Cerebellar cortex (tissue), 1 donor: ENCODE measurements at regions not wholly inside any gene's neighbourhood (a gene's known extent, or its start where the extent isn't known, plus 50 kb on each side); places are given as distances from the start of the nearest gene placed in this dataset.

ENCODE experiments used
- DNase-seq: peaks from one replicate; pipeline ENCODE4 v3.0.0-alpha.2; 2015; ENCODE audit warnings: low spot score

DNA sequence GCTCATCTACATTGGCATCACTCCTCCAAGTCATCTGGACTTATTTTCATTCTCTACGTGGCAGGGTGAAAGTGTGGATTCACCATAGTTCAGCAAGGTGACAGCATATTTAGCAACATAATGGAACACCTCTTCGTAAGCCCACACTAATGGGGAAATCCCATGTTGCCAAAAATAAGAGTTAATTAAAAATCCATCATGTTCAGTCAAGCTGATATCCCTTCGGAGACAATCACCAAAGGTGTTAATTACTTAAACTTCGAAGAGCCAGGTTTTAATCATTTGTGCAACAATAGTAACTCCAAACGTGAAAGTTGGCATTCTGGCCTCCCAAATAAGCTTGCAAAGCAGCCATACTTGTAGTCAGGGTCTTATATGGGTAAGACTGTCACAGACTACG lies 242.9 kb downstream of the NSG2 start:
- no peak for DNase-seq

DNA sequence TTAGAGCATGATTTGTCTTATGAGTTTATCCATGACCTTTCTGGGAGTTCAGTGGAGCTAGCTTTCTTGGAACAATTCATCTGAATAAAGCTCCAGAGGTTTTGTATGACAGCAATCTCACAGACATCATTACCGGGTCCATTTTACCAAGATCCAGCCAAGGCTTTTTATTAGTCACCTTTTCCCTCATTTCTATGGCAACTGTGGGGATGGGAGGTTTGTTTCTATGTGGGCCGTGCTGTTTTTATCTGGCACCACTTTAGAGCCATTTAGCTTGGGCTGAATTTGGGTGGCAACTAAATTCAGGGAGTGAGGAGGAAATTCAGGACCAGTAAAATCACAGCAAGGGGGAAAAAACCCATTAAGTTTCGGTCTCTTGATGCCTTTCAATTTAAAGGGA lies 245.7 kb downstream of the NSG2 start:
- DNase-seq, result no peak

DNA sequence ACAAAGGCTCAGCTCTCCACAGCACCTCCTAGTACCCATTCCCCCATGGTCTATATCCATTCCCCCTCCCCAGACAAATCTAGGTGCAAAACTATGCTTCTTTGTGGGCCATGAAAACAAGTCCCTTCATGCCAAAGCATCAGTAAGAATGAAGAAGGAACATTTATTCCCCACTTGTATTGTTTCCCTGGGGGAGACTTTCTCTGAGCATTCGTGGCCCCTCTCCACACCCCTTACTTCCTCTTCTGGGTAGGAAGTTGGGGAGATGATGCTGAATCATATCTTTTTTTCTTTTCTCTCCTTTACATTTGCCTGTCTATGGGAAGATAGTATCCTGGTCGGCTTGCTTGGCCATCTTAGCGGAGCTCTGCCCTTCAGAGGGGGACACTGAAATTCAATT lies 246.8 kb downstream of the NSG2 start:
- no peak for DNase-seq

DNA sequence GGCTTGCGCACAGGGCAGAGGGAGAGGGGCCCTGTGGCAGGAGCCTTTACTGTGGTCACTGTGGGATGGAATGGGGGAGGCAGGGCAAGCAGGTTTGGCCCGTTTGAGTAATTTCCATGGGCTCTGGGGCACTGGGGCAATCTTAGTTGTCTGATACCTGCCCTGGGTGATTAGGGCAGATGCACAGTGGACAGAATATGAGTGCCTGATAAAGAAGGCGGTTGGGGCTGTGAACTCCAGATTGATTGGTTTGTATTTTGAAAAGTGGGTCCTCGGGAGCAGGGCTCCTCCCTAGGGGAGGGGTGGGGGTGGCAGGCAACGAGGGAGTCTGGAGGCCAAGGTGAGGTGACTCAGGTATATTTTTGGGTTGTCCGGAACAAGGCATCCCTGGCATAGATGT lies 247.5 kb downstream of the NSG2 start:
- no peak for DNase-seq

DNA sequence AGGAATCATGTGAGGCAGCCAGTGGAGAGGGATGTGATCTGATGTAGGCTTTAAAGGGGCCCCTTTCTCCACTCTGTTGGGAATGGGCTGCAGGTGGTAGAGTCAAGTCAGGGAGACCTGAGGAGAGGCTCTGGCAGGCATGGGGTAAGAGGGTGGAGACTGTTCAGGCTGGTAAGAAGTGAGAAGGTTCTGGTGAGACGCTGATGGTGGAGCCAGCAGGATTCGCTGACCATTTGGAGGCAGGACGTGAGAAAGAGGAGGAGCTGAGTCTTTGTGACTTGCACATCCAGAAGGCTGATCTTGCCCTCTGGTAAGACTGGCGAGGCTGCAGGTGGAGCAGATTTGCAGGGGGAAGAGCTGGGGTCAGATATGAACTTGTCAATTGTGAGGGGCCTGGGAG lies 248.0 kb downstream of the NSG2 start:
- DNase-seq, result no peak

DNA sequence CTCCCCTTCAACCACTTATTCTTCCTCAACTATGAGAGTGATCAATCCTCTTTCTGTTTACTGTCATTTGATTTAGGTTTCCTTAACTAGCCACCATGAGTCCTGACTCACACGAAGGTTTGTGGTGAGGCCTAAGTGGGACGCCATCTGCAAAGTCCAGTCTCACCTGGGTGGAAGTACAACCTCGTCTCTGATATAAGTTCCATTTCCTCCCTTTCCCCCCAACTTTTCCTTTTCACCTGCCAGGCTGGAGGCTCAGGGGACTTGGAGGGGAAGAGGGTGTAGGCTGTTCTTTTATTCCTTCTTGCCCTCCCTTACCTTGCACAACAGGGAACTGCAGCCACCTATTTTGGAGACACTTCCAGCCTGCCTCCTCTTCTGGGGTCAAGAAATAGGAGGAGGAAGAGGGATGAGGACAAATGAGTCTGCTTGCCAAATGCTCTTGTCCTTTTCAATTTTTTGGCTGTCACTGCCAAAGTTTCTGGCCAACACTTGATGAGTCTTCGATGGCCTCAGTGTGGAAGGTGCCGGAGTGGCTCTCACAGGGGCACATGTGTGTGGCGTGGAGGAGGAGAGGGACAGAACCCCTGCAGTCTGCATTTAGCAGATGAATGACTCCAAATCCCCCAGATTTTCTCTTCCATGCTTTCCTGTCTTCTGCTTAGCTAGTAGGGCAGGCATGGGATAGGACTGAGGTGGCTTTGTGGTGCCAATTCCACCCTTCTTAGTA lies 249.6 kb downstream of the NSG2 start:
- DNase-seq, result no peak

DNA sequence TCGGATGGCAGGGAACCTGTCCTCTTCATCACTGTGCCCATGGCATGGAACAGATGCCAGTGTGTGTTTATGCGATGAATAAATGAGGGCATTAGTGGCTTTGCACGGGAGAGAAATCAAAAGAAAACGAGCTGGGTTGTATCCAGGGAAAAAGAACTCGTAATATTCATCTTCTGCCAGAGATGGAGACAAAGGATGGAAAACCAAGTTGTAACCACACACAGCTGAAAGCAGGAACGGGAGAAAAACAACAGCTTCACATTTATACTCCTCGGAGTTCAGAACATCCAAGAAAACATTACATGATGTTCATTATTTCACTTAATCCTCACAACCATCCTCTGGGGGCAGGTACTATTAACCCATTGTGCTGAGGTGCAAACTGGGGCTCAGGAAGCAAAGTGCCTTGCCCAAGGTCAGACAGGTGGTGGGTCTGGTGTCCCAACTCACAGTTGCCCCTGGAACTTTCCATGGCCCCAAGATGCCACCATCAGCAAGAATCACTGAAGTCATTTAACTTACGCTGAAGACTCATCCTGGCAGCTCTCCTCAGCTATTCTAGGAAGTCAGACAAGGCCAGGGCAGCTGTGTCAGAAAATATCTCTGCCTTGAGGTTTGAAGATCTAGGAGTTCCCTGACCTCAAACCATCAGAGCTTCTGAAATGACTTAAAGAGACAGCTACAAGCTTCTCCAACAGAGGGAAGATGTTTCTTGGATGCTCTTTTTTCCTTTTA lies 250.4 kb downstream of the NSG2 start:
- no peak for DNase-seq

DNA sequence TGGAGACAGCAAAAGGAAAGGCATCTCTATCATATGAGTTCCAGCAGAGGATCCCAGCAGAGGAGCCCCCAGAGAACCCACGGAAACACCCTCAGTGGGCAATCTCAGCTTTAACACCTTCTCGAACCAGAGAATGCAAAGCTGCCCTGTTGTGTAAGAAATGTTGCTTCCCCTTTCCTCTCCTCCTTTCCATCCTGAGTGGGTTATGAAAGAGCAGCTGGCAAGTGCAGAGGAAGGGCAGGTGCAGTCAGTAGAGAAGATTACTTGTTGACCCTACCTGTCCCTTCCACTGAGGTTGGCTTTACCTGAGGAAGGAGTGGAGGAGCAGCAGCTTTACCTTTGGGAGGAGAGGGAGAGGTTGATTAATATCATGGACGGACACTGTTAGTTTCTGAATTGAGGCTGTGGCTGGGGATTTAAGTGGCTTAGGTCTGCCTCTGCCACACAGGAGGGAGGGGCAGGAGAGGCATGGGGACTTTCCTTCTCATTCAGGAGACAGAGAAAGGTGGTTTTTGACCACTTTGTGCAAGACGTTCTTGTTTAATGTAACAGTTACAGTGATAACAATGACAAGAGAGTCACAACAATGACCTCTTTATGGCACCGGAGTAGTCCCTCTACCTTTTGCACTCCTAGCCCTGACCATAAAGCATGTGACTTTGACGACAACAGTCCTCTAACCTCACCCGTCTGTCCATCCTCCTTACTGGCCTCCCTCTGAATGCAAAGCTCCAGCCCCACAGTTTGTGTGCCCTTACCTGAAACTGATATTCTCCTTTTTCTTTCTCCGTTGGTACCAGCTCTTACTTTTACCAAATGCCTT lies 254.8 kb downstream of the NSG2 start:
- DNase-seq, result no peak

DNA sequence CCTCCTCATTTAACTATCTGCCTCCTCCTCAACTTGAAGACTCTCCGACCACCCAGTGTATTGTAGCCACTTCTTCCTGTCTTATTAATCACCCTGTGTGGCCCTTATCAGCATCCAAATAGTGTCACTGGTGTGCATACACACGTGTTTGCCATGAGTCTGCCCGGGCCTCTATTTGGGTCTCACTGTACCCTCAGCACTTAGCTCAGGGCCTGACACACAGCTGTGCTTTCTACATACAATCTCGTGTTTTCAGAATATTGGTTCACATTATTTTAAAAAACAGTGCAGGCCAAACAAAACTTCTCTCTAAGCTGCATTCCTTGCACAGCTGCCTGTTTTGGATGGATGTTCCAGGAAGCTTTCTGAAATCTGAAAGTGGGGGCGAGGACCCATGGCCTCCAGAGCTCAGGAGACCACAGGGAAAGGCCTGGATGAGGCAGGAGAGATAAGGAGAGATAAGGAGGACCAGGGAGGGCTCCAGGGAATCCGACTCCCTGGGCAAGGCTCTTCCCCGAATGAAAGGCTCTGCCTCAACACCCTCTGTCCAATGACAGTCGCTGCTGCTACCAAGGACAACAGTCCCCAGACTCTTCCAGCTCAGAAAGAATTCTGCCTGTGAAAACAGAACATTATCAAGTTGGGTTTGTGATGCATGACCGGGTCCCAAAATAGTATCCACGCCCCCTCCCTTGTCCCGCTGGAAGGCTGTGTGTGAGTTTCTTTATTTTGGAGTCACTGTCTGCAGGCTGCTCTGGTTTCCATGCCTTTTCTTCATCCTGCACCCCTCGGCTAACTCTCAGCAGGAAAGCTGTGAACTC lies 255.6 kb downstream of the NSG2 start:
- DNase-seq, result no peak

DNA sequence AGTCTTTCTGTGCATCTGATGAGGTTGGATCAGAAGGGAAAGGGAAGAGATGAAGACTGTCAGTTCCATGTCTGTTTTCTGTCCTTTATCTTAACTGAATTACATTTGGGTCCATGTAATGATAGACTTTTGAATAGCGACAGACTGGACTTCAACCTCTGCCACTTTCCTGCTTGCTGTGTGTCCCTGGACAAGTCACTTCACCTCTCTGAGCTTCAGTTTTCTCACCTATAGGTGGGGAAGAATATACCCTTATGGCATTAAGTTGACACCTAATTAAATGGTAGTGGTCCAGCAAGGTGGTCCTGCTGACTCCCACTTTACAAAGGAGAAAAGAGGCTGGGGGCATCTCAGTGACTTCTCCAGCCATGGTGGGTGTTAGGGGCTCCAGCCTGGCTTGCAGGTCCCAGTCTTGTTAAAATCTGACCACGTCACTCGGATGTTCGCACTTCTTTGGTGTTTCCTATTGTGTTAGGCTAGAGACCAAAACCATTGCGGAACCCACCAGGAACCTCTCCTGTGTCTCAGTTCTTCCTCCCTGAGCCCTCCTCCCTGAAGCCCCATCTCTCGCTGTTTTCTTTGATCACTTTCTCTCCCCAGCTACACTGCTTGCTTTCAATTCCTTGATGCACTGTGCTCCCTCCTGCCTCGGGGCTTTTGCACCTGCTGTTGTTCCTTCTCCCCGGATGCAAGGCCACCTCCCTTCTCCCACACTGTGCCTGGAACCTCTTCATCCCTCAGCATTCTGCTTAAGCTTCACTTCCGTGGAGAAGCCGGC lies 256.5 kb downstream of the NSG2 start:
- DNase-seq, result no peak

DNA sequence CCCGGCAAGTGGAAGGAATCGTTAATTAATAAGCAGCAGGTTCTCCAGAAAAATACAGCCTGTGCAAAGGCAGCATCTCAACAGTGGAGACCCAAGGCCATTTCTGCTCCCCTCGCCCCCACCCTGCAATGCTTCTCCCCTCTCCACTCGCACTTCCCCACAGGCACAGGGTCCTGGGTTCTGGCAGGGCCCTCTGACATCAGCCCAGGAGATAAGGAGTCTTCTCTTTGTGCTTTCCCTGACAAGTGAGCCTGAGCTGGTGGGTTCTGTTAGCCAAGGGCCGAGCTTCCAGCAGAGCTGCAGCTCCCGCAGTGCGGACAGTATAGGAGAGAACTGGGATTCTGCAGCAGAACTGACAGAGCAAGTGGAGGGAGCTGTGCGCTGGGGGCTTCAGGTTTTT lies 257.5 kb downstream of the NSG2 start:
- DNase-seq, result no peak

DNA sequence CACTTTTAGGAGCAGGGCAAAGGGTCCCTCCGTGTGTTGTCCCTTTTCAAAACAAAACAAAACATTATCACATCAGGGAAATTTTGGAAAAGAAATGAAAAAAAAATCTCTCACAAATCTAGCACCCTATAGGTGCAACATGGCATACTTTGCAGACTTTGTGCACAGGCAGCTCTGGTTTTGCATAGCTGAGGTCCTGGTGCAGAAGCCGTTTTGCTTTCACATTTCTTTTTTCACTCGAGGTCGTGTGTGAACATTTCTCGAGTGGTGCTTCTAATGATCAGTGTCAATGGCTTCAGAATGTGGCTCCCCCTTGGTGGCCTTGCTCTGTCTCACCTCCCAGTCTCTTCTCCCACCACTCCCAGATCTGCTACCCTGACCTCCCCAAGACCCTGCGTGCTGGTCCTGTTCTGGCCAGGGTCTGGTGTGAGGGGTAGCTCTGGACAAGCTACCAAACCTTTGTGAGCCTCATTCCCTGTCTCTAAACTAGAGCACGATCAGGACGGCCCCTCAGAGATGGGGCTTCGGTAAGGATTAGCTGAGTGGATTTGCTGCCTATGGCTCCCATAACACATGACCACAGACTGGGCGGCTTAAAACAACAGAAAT lies 258.0 kb downstream of the NSG2 start:
- DNase-seq, result no peak

DNA sequence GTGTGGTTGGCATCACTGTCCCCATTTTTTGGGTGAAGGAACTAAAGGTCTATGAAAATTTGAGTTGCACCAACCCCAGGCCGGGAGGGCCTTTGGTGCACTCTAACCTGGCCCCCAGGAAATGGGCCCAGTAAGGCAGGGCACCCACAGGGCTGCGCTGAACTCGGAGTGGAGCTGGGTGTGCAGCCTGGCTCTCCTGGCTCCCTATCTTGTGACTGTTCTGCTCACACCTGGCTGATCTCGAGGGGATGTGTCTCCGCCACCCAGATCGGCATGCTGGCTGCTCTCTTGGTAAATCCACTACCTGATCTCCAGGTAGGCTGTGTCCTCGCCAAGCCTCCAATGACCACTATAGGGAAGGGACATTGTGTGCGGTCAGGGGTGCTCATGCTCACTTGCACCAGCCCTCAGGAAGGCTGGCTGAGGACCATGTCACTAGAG lies 259.8 kb downstream of the NSG2 start:
- DNase-seq, result no peak

DNA sequence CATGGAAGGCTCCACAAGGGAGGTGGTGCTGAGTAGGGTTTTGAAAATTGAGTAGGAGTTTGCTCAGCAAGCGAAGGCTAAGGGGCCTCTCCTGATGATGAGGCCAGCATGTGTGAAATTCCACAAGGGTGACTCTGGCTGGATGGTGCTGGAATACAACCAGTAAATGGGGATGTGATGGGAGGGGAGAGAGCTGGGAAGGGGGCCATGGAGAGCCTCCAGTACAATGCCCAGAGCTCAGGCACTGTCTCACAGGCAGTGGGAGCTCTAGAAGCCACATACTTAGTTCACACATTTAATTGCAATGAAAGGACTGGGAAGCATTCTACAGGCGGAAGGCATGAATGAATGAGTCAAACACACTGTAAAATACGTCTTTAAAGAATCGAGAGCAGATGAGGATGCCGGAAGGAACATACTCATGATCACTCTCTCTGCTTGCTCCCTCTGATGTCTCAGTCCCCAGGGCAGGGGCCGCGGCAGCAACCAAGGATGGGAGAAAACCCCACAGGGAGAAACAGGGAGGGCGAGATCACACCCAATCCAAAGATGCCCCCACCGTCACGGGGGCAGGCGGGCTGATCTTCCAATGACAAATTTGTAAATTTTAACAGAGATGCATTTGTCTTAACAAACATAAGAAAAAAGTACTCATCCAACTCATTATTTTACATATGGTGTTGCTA lies 261.0 kb downstream of the NSG2 start:
- DNase-seq, result no peak

DNA sequence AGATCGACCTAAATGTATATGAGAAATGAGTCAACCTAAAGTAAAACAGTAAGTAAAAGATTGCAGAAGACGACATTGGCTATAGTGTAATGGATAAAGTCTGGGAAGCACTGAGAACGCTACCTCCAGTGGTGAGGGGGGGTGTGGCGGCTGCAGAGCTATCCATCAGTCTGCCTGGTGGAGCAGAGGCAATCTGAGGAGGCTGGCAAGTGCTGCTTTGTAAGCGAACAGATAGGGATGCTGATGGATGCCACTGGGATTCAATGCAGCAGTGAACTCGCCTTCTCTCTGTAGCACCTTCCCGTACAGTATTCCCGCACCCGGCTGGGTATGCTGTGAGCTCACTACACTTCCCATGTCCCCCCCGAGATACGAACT lies 261.5 kb downstream of the NSG2 start:
- no peak for DNase-seq

DNA sequence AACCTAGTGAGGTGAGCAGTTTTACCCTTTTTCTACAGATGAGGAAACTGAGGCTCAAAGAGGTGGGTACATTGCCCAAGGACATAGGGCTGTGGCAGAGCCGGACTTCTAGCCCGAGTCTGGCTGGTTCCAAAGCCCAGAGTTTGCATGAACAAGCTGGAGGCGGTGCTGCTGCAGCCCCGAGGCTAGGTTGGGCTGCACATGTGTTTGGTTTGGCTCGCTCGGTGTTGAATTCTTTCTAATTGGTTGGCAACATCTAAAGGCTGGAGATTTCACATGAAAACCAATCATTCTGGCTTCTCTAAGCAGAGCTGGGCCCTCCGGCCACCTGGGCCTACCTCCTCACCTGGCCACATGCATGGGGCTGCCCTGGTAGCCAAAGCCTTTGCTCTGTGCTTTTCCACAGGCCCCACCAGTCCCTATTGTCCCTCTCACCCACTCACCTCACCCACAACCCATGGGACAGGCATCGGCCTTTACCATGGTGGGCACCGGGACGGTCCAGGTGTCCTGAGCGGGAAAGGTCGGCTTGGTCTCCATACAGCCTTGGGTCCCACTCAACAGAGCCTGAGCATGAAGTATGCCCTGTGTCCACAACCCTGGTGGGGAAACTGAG lies 262.3 kb downstream of the NSG2 start:
- DNase-seq, result no peak

DNA sequence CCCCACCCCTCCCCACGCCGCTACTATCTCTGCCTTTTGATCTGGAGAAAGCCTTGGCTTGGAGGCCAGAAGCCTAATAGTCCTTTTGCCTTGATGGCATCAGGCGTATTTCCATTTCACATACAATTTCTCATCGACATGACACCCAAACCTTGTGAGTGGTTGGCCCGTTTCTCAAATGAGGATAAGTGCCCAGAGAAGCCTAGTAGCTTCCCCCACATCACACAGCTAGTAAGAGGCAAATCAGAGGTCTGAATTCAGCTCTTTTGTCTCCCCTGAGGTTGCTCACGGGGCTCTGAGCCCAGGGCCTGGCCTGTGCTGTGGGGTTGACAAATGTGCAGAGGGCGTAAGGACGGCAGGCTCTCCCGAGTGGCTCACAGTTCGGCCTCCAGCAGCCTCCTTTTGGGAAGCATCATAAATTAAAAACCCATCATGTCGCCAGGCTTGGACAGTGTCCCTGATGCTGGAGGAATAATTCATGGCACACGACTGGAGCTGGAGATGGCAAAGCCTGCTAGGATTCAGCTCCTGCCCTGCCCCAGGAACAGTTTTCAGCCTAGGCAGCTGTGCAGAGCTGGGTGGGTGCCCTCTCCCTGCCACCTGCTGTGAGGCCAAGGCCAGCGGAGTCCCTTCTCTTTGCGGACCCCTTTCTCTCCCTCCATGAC lies 263.8 kb downstream of the NSG2 start:
- no peak for DNase-seq

DNA sequence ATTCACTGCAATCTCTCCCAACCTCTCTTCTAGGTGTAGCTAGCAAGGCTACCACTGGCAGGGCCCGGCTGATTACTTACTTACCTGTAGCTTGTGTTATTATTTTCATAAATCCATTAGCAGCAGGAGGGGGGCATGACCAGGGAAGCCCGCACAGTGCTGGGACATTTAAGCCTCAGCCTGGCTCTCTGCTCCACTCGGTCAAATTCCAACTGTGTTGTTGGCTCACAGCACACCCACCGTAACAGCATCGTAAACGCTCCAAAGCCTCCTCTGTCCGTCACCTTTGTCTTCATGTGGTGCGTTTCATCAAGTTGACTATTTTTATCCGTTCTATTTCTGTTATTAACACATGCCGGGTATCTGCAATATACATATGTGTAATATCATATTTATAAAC lies 264.7 kb downstream of the NSG2 start:
- no peak for DNase-seq

DNA sequence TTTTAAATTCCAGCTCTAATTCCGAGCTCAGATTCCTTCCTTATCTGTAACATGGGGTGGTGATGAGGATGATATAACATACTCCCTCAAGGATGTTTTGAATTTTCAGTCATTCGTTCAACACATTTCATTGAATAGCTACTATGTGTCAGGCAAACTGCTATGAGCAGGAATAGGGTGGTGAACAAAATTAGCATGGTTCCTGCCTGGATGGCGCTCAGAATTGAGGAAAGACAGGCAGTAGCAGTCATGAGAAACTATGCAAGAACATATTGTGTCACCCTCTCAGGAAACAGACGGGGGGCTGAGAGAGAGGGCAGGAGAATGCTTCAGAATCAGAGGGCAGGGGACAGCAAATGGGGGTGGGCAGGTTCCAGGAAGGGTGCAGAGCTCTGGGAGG lies 265.2 kb downstream of the NSG2 start:
- no peak for DNase-seq
